Upper lobe of right lung (tissue), 1 donor: ENCODE measurements at regions not wholly inside any gene's neighbourhood (a gene's known extent, or its start where the extent isn't known, plus 50 kb on each side); places are given as distances from the start of the nearest gene placed in this dataset.

Source experiments
- ATAC-seq: fragments of 200-7000 bp; cut with Tn5 transposase; one replicate; pipeline ENCODE4 v1.9.1; 2020; ENCODE audit warnings: mild to moderate bottlenecking, moderate library complexity
- DNase-seq: peaks from one replicate; pipeline ENCODE4 v3.0.0-alpha.2; 2020
- H3K27ac ChIP-seq: fragments of 200-600 bp; one replicate; pipeline ENCODE4 v1.8.0; 2022
- H3K27me3 ChIP-seq: fragments of 200-600 bp; one replicate; pipeline ENCODE4 v1.8.0; 2022; ENCODE audit warnings: mild to moderate bottlenecking
- H3K36me3 ChIP-seq: fragments of 200-600 bp; one replicate; pipeline ENCODE4 v1.8.0; 2022
- H3K4me1 ChIP-seq: fragments of 200-600 bp; one replicate; pipeline ENCODE4 v1.8.0; 2022
- H3K4me3 ChIP-seq: fragments of 200-600 bp; one replicate; pipeline ENCODE4 v1.8.0; 2022; ENCODE audit warnings: mild to moderate bottlenecking
- H3K9me3 ChIP-seq: fragments of 200-600 bp; one replicate; pipeline ENCODE4 v1.8.0; 2022
- intact Hi-C: fragments of 100-400 bp; cut with DNase I; formaldehyde crosslinking; loops from one replicate; pipeline ENCODE4 v1.11.0; 2022
- TF ChIP-seq, protein P1 (sequence below): fragments of 200-600 bp; IDR thresholded peaks from one replicate; pipeline ENCODE4 v1.8.0; 2022; ENCODE audit warnings: antibody characterized with exemption
- donor health status: DM: no; HTN: yes; CAD: no; lungs with severe emphysema.

DNA sequence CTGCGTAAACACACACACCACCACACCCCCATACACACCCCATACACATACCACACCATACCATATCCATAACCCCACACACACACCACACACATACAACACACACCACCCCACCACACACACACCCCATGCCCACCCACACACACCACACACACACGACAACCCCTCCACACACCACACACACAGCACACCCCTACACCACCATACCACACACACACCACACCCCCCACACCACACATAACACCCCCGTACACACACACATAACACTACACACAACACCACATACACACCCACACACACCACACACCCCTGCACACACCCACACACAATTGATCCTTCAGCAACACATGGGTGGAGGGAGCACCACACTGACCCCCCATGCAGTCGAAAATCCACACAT is 50.3 kb upstream of the BMS1 start:
- DNase-seq (no peak), ATAC-seq (peak; percentile 32)
- intact Hi-C loops: no loop called here

More for the DNA sequence above, 50.3 kb upstream of the BMS1 start:
- no peaks in the 10 kb centered on the region for H3K27me3 ChIP-seq
- no peak overlapping the region for H3K27ac ChIP-seq
- no peaks in the 10 kb centered on the region for H3K9me3 ChIP-seq
- TF ChIP-seq, protein P1, sequence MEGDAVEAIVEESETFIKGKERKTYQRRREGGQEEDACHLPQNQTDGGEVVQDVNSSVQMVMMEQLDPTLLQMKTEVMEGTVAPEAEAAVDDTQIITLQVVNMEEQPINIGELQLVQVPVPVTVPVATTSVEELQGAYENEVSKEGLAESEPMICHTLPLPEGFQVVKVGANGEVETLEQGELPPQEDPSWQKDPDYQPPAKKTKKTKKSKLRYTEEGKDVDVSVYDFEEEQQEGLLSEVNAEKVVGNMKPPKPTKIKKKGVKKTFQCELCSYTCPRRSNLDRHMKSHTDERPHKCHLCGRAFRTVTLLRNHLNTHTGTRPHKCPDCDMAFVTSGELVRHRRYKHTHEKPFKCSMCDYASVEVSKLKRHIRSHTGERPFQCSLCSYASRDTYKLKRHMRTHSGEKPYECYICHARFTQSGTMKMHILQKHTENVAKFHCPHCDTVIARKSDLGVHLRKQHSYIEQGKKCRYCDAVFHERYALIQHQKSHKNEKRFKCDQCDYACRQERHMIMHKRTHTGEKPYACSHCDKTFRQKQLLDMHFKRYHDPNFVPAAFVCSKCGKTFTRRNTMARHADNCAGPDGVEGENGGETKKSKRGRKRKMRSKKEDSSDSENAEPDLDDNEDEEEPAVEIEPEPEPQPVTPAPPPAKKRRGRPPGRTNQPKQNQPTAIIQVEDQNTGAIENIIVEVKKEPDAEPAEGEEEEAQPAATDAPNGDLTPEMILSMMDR: no peak
- H3K36me3 ChIP-seq: no peaks in the 10 kb centered on the region
- H3K4me1 ChIP-seq: no peaks in the 10 kb centered on the region
- H3K4me3 ChIP-seq: no peak overlapping the region
